H1 (cell line): ENCODE measurements at regions not wholly inside any gene's neighbourhood (a gene's known extent, or its start where the extent isn't known, plus 50 kb on each side); places are given as distances from the start of the nearest gene placed in this dataset.
"Not testable (repeated sequence)": the region's sequence is repeated elsewhere in the genome, so short reads cannot be mapped to it uniquely, and the experiment has no call there.

ENCODE experiments used
- CREB1 ChIP-seq: IDR thresholded peaks from 2 replicates; pipeline ENCODE4 v1.6.1; 2012; ENCODE audit warnings: inconsistent platforms
- EGR1 ChIP-seq: IDR thresholded peaks from 2 replicates; pipeline ENCODE4 v1.6.1; 2011; ENCODE audit warnings: low read depth, low read length, borderline replicate concordance
- EZH2 ChIP-seq: fragments of 200-600 bp; sonication (generic); IDR thresholded peaks from 2 replicates; pipeline ENCODE4 v1.7.1; 2012; ENCODE audit warnings: low read depth, mild to moderate bottlenecking, moderate library complexity, low read length, inconsistent platforms; ENCODE audit not compliant: severe bottlenecking
- POLR2A ChIP-seq, 2 experiments: IDR thresholded peaks; 1 replicate in 1 of 2; 2 replicates in 1 of 2; pipeline ENCODE4 v1.6.1; 2011; ENCODE audit warnings: low read depth in 2 of 2, low read length in 2 of 2, mild to moderate bottlenecking in 2 of 2; ENCODE audit errors: control extremely low read depth in 1 of 2
- RAD21 ChIP-seq, 2 experiments: IDR thresholded peaks in 1 of 2; conservative IDR thresholded peaks in 1 of 2; 2 replicates each; pipeline ENCODE4 v1.6.1; 2011; ENCODE audit warnings: low read depth in 2 of 2, low read length in 2 of 2, improper control_type of control experiment in 1 of 2, inconsistent platforms in 1 of 2, mild to moderate bottlenecking in 1 of 2, moderate library complexity in 1 of 2
- RBBP5 ChIP-seq: IDR thresholded peaks from 2 replicates; pipeline ENCODE4 v1.7.1; 2012; ENCODE audit warnings: low read depth, mild to moderate bottlenecking, inconsistent platforms, low read length, moderate library complexity, borderline replicate concordance
- TF ChIP-seq, protein P1 (sequence below), 3 experiments: IDR thresholded peaks; 1 replicate in 2 of 3; 2 replicates in 1 of 3; pipeline versions ENCODE4 v1.5.1 to v1.6.1; 2011; ENCODE audit warnings: low read length in 3 of 3, mild to moderate bottlenecking in 3 of 3, inconsistent platforms in 2 of 3, low read depth in 1 of 3, moderate library complexity in 1 of 3; ENCODE audit not compliant: insufficient read depth in 1 of 3; ENCODE audit errors: control extremely low read depth in 1 of 3
- TF ChIP-seq, protein P2 (sequence below): IDR thresholded peaks from 2 replicates; pipeline ENCODE4 v1.6.1; 2011; ENCODE audit warnings: low read length, improper control_type of control experiment
- TF ChIP-seq, protein P3 (sequence below): IDR thresholded peaks from 2 replicates; pipeline ENCODE4 v1.6.1; 2012; ENCODE audit warnings: inconsistent platforms

DNA sequence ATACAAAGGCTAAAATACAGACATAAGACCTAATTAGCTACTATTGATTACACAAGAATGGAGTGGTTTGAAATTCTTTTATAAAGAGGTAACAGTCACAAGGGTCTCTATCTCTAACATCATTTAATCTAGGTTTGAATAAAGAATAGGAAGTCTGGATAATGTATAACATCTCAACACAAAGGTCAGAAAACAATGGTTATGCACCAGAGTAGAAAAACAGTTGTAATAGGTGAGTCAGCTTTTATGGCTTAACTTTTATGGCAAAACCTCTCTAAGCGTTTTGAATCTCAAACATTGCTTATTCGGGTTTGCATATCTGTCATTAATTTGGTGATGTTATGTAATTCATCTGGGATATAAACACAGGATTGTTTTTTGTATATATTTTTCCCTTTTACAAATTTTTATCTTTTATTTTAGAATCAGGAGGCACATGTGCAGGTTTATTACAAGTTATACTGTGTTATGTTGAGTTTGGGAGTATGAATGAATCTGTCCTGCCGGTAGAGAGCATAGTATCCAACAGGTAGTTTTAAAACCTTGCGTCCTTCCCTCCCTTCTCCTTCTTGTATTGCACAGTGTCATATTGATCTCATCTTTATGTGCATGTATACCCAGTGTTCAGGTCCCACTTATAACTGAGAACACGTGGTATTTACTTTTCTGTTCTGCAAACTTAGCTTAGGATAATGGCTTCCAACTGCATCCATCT is 569.9 kb downstream of the NAP1L3 start:
- TF ChIP-seq, protein P1, sequence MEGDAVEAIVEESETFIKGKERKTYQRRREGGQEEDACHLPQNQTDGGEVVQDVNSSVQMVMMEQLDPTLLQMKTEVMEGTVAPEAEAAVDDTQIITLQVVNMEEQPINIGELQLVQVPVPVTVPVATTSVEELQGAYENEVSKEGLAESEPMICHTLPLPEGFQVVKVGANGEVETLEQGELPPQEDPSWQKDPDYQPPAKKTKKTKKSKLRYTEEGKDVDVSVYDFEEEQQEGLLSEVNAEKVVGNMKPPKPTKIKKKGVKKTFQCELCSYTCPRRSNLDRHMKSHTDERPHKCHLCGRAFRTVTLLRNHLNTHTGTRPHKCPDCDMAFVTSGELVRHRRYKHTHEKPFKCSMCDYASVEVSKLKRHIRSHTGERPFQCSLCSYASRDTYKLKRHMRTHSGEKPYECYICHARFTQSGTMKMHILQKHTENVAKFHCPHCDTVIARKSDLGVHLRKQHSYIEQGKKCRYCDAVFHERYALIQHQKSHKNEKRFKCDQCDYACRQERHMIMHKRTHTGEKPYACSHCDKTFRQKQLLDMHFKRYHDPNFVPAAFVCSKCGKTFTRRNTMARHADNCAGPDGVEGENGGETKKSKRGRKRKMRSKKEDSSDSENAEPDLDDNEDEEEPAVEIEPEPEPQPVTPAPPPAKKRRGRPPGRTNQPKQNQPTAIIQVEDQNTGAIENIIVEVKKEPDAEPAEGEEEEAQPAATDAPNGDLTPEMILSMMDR (IDR thresholded peaks at IDR 0.05; ENCODE audit: control extremely low read depth in 1 of 3, insufficient read depth in 1 of 3, low read depth in 1 of 3, low read length in 3 of 3) = not testable (repeated sequence)
- TF ChIP-seq RBBP5; POLR2A (IDR thresholded peaks at IDR 0.05; ENCODE audit: control extremely low read depth in 1 of 2, low read depth in 2 of 2, low read length in 2 of 2); CREB1; EZH2; RAD21 (IDR thresholded peaks at IDR 0.05 in 1 of 2, conservative IDR thresholded peaks at IDR 0.05 in 1 of 2; ENCODE audit: low read depth in 2 of 2, low read length in 2 of 2); EGR1: not testable (repeated sequence)
- TF ChIP-seq, protein P2, sequence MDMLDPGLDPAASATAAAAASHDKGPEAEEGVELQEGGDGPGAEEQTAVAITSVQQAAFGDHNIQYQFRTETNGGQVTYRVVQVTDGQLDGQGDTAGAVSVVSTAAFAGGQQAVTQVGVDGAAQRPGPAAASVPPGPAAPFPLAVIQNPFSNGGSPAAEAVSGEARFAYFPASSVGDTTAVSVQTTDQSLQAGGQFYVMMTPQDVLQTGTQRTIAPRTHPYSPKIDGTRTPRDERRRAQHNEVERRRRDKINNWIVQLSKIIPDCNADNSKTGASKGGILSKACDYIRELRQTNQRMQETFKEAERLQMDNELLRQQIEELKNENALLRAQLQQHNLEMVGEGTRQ = not testable (repeated sequence)
- TF ChIP-seq, protein P3, sequence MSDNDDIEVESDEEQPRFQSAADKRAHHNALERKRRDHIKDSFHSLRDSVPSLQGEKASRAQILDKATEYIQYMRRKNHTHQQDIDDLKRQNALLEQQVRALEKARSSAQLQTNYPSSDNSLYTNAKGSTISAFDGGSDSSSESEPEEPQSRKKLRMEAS = not testable (repeated sequence)
